GM19372 (cell line): ENCODE measurements at regions not wholly inside any gene's neighbourhood (a gene's known extent, or its start where the extent isn't known, plus 50 kb on each side); places are given as distances from the start of the nearest gene placed in this dataset.
"Not testable (repeated sequence)": the region's sequence is repeated elsewhere in the genome, so short reads cannot be mapped to it uniquely, and the experiment has no call there.

Experiments
- ATAC-seq: cut with Tn5 transposase; IDR thresholded peaks from one replicate; pipeline ENCODE4 v1.9.1; 2021; ENCODE audit warnings: mild to moderate bottlenecking, low read depth, moderate library complexity; ENCODE audit not compliant: unreplicated experiment

DNA sequence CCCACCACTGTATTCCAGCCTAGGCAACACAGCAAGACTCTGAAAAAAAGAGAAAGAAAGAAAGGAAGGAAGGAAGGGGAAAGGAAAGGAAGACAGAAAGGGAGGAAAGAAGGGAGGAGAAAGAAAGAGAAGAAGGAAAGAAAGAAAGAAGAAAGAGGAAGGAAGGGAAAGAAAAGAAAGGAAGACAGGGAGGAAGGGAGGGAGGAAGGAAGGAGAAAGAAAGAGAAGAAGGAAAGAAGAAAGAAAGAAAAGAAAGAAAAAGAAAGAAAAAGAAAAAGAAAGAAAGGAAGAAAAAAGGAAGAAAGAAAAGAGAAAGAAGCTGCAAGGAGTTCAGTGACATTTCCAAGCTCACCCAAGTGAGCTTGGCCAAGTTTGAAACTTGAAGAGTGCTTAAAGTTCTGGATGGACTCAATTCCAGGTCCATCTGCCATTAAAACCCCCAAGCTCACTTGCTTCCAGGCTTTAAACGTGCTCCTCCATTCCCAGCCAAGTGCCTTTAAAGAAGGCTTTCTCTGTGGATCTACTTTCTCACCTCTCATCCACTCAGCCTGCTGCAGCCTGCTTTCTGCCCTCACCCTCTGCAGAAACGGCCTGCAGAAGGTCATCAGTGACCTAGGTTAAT lies 101.5 kb downstream of the VCPKMT start:
- no peak for ATAC-seq

DNA sequence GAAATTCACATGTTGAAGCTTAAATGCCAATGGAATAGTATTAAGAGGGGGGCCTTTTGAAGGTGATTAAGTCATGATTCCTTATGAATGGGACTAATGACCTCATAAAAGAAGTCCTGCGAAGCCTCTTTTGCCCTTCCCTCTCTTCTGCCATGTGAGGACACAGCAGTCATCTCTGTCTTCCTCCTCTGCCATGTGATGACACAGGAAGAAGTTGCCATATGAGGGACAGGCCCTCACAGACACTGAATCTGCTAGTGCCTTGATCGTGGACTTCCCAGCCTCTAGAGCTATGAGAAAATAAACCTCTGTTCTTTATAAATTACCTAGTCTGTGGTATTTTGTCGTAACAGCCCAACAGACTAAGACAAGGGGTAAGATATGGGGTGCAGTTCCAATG lies 100.7 kb downstream of the VCPKMT start:
- no peak for ATAC-seq

- no peak for ATAC-seq
These were observed 98.0 kb downstream of the VCPKMT start for GRCh38 chr14:50018201-50018932.

DNA sequence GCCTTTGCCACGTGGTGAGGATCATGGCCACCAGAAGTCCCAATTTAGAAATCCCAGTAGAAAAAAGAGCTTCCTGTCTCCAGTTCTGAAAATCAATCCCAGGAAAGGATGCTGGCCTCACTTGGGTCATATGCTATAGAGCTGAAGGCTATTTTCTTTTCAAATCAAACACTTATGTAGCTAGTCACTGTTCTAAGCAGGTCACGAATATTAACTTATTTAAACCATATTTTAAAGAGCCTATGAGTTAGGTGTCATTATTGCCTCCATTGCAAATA lies 97.5 kb downstream of the VCPKMT start:
- ATAC-seq, result no peak

GRCh38 chr14:50020184-50020583 lies 96.2 kb downstream of the VCPKMT start:
- no peak for ATAC-seq

GRCh38 chr14:50020799-50021198 lies 95.6 kb downstream of the VCPKMT start:
- ATAC-seq, result no peak

DNA sequence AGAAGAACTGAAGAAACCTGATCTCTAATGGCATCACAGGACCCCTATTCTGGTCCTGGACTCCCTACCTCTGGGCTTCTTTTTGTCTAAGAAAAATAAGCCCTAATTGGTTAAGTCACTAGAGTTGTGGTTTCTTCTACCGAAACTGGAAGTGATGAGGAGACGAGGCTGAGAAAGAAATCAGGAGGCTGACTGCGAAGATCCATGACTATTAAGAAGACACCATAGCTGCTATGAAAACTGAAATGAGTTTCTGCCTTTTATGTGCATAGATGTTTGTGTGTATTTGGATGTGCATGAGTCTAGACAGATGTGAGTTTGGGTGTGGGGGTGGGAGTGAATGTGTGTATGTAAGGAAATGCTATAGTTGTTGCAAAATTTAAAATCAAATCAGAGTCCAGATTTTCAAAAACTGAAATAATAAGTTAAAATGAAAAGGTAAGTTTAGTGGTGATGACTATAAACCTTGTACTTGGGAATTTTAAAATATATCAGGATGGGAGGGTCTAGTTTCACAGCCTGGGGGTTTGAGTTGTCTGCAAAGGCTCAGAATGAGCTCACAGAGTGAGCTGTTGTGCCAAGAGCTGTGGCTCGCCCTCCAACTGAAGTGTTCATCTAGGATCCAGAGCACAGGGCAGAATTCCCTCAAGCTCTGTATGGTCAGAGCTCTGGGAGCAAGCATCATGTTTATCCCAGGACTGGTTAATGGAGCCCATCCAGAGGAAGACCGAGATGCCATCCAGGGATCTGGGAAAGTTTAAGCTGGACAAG lies 94.9 kb downstream of the VCPKMT start:
- no peak for ATAC-seq

GRCh38 chr14:50022661-50023060 lies 93.7 kb downstream of the VCPKMT start:
- ATAC-seq, result no peak

DNA sequence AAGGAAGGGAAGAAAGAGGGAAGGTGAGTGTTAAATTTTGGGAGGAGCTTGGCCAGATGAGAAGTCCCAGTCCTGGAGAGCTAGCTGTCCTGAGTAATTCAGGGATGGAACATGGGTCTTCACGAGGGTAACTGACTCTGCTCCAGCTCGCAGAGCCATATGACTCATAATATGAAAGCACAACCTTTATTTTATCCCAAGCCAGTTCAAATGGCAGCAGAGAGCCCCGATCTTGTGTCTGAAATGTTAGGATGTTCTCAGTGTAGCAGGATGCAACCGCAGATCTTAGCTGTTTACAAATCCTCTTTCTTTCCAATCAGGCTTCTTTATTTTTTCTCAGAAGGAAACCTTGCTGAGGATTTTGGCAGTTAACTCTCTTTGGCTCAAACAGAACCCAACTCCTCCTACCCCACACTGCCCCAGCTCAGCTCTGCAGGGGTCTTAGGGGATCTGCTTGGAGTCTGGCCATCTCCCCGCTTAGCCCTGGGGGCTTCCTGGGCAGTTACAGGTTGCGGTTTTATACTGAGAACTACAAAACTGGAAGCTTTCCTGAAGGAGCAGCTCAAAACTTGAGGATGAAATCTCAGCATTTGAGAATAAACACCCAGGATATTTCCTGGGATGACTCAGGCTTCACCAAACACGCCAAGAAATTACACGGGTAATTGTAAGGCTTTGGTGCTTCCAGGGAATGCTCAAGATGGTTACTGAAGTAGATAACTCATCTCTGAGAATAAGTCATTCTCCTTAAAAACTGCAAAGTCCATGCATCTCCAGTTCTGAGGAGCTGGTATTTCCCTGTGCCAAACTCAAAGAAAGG lies 92.5 kb downstream of the VCPKMT start:
- no peak for ATAC-seq

- no peak for ATAC-seq
These were observed 91.3 kb downstream of the VCPKMT start for GRCh38 chr14:50025073-50025472.

DNA sequence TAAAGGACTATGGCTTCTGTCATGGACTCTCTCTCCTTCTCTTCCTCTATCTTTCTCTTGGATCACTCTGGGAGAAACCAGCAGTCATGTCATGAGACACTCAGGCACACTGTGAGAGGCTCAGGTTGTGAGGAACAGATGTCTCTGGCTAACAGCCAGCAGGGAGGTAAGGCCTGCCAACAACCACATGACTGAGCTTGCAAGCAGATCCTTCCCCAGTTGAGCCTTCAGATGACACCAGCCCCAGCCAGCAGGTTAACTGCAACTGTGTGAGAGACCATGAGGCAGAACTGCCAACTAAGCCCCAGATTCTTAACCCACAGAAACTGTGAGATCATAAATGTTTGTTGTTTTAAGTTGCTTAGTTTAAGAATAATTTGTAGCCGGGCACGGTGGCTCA lies 90.6 kb downstream of the VCPKMT start:
- ATAC-seq, result no peak

GRCh38 chr14:50026396-50026795 lies 90.0 kb downstream of the VCPKMT start:
- no peak for ATAC-seq

- ATAC-seq, result no peak
These were observed 88.6 kb downstream of the VCPKMT start for GRCh38 chr14:50027816-50028215.

- no peak for ATAC-seq
These were observed 87.9 kb downstream of the VCPKMT start for GRCh38 chr14:50028458-50028857.

DNA sequence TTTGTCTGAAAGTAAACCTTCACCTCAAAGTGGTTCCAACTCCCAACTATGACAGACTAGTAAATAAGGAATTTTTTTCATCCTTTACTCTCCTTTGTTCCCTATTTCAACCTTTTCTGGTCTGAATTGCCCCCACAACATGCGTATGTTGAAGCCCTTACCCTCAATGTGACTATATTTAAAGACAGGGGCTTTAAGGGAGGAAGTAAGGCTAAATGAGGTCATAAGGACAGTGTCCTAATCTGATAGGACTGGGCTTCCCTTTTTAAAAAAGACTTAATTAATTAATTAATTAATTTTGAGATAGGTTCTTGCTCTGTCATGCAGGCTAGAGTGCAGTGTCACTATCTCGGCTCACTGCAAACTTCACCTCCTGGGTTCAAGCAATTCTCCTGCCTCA lies 86.3 kb downstream of the VCPKMT start:
- no peak for ATAC-seq

DNA sequence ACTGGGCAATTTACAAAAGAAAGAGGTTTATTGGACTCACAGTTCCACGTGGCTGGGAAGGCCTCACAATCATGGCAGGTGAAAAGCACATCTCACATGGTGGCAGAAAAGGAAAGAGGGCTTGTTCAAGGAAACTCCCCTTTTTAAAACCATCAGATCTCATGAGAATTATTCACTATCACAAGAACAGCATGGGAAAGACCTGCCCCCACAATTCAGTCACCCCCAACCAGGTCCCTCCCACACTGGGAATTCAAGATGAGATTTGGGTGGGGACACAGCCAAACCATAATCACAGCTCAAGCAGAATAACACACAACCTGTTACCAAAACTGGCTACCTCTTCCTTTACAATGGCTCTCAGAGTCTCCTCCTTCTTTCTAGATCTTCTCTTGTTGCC lies 85.5 kb downstream of the VCPKMT start:
- not testable (repeated sequence) for ATAC-seq

GRCh38 chr14:50031602-50032313 lies 84.6 kb downstream of the VCPKMT start:
- no peak for ATAC-seq

DNA sequence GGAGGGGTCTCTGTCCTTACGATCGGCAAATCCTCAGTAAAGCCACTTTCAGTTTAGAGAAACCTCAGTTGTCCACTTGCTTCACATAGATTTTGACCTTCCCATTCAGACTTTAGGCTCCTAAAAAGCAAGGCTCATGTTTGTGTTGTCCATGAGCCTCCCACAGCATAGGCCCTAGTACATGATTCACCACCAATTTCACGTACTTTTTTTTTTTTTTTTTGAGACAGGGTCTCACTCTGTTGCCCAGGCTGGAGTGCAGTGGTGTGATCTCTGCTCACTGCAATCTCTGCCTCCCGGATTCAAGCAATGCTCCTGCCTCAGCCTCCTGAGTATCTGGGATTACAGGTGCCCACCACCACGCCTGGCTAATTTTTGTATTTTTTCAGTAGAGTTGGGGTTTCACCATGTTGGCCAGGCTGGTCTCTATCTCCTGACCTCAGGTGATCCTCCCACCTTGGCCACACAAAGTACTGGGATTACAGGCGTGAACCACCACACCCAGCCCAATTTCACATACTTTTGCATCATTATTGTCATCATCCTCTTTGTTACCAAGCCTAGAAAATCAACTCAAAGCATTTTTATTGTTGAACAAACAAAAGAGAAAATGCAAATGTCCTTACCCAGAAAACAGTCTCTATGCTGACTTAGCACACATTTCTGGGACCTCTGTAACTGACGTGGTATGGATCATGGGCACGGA lies 83.8 kb downstream of the VCPKMT start:
- not testable (repeated sequence) for ATAC-seq

DNA sequence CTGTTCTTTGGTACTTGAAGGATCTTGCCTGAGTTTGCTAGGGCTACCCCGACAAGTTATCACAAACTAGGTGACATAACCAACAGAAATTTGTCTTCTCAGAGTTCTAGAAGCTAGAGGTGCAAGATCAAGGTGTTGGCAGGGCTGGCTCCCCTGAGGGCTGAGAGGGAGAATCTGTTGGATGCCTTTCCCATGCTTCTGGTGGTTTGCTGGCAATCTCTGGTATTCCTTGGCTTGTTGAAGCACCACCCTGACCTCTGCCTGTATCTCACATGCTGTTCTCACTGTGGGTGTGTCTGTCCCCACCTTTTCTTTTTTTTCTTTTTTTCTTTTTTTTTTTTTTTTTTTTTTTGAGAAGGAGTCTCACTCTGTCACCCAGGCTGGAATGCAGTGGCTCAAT lies 81.2 kb downstream of the VCPKMT start:
- no peak for ATAC-seq

GRCh38 chr14:50036211-50036610 lies 80.2 kb downstream of the VCPKMT start:
- ATAC-seq, result no peak
